ACHN (cell line): ENCODE measurements at regions not wholly inside any gene's neighbourhood (a gene's known extent, or its start where the extent isn't known, plus 50 kb on each side); places are given as distances from the start of the nearest gene placed in this dataset.

Source experiments
- DNase-seq: peaks from one replicate; pipeline ENCODE4 v3.0.0-alpha.2; 2015
- in situ Hi-C: cut with HindIII; loops from 2 replicates; pipeline ENCODE4 v1.10.0; 2017; ENCODE audit warnings: low sequenced_read_pairs, low pct_ligation_motif_present, low pct_unique_long_range_greater_than_20kb

- in situ Hi-C loops: no loop called here
- no peak for DNase-seq
Measured at GRCh38 chr6:112800916-112801315, 453.8 kb downstream of the RFPL4B start.

GRCh38 chr6:112801468-112802080, 454.4 kb downstream of the RFPL4B start:
- no peak for DNase-seq
- in situ Hi-C loops: no loop called here

GRCh38 chr6:112802144-112802543, 455.0 kb downstream of the RFPL4B start:
- in situ Hi-C loops: no loop called here
- DNase-seq: peak; percentile 54

GRCh38 chr6:112804638-112805330, 457.7 kb downstream of the RFPL4B start:
- in situ Hi-C loops: no loop called here
- no peak for DNase-seq

- in situ Hi-C loops: no loop called here
- no peak for DNase-seq
Measured at GRCh38 chr6:112806163-112806865, 459.2 kb downstream of the RFPL4B start.

GRCh38 chr6:112821476-112821875, 474.3 kb downstream of the RFPL4B start:
- in situ Hi-C loops: no loop called here
- no peak for DNase-seq

GRCh38 chr6:112822769-112823168, 475.6 kb downstream of the RFPL4B start:
- no peak for DNase-seq
- in situ Hi-C loops: no loop called here

- no peak for DNase-seq
- in situ Hi-C loops: no loop called here
Measured at GRCh38 chr6:112827793-112828192, 480.7 kb downstream of the RFPL4B start.

GRCh38 chr6:112831022-112831421, 483.9 kb downstream of the RFPL4B start:
- in situ Hi-C loops: no loop called here
- DNase-seq: no peak

GRCh38 chr6:112833581-112834131, 486.5 kb downstream of the RFPL4B start:
- DNase-seq: no peak

GRCh38 chr6:112835078-112835477, 487.9 kb downstream of the RFPL4B start:
- in situ Hi-C loops: no loop called here
- no peak for DNase-seq

More at GRCh38 chr6:112833581-112834131, 486.5 kb downstream of the RFPL4B start:
- in situ Hi-C loops: no loop called here

GRCh38 chr6:112839525-112839961, 492.4 kb downstream of the RFPL4B start:
- in situ Hi-C loops: no loop called here
- no peak for DNase-seq

- in situ Hi-C loops: no loop called here
- DNase-seq: no peak
Measured at GRCh38 chr6:112841553-112842329, 494.6 kb downstream of the RFPL4B start.

GRCh38 chr6:112842330-112842685, 495.2 kb downstream of the RFPL4B start:
- no peak for DNase-seq
- in situ Hi-C loops: no loop called here

- DNase-seq: no peak
- in situ Hi-C loops: no loop called here
Measured at GRCh38 chr6:112846681-112847080, 499.6 kb downstream of the RFPL4B start.

GRCh38 chr6:112851146-112851545, 504.0 kb downstream of the RFPL4B start:
- in situ Hi-C loops: no loop called here
- no peak for DNase-seq

- DNase-seq: no peak
- in situ Hi-C loops: no loop called here
Measured at GRCh38 chr6:112853162-112853561, 506.0 kb downstream of the RFPL4B start.

- in situ Hi-C loops: no loop called here
- DNase-seq: no peak
Measured at GRCh38 chr6:112863753-112864152, 516.6 kb downstream of the RFPL4B start.

GRCh38 chr6:112865131-112865530, 518.0 kb downstream of the RFPL4B start:
- in situ Hi-C loops: no loop called here
- no peak for DNase-seq
